ENCODE measurements at regions not wholly inside any gene's neighbourhood (a gene's known extent, or its start where the extent isn't known, plus 50 kb on each side); places are given as distances from the start of the nearest gene placed in this dataset.

DNA sequence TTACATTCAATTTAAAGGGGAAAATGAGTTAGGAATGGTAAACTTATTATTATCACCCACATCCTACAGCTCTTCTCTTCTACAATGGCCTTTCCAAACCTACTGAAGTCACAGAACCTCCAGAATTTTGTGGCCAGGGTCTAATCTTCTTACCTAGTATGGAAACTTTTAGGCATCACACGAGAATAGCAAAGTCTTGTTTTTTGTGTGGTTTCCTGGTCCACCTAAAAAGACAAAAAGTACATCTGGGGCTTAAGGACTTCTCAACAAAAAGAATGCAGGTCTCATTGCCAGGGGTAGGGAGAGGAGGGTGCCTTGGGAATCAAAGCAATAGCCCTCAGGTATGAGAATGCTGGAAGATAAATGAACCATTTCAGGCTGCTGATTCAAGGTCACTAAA is 345.3 kb downstream of the LMX1A start:
- no peak overlapping the region for H3K27ac ChIP-seq (ENCODE audit: low read length)
- no peaks in the 10 kb centered on the region for H3K27me3 ChIP-seq (ENCODE audit: insufficient read depth, low read depth, low read length)
- H3K9me2 ChIP-seq (ENCODE audit: insufficient read depth, low read length): no peaks in the 10 kb centered on the region
- no peaks in the 10 kb centered on the region for H3F3A ChIP-seq (ENCODE audit: insufficient read depth, low read length, poor library complexity, severe bottlenecking)
- no peak overlapping the region for H2AFZ ChIP-seq (ENCODE audit: low read depth, low read length)
- no peak overlapping the region for H3K4me2 ChIP-seq (ENCODE audit: low read length)
- H3K36me3 ChIP-seq (ENCODE audit: insufficient read depth, low read length): no peaks in the 10 kb centered on the region
- TF ChIP-seq CTCF (IDR thresholded peaks at IDR 0.05; ENCODE audit: poor library complexity, severe bottlenecking) (no peak), REST (IDR thresholded peaks at IDR 0.05; ENCODE audit: borderline replicate concordance) (no peak), TAF1 (IDR thresholded peaks at IDR 0.05; ENCODE audit: low read depth) (no peak), RAD21 (conservative IDR thresholded peaks at IDR 0.05) (no peak), SMC3 (conservative IDR thresholded peaks at IDR 0.05; ENCODE audit: poor library complexity) (no peak), EP300 (conservative IDR thresholded peaks at IDR 0.05; ENCODE audit: poor library complexity, severe bottlenecking) (no peak), EZH2 (IDR thresholded peaks at IDR 0.05; ENCODE audit: borderline replicate concordance, insufficient read depth, low read length, poor library complexity, severe bottlenecking) (no peak), MXI1 (conservative IDR thresholded peaks at IDR 0.05; ENCODE audit: poor library complexity, severe bottlenecking) (no peak), POLR2AphosphoS5 (IDR thresholded peaks at IDR 0.05) (no peak)
- H3K9me3 ChIP-seq (ENCODE audit: low read length): no peaks in the 10 kb centered on the region
- no peaks in the 10 kb centered on the region for H3K79me2 ChIP-seq (replicated peaks; ENCODE audit: insufficient read depth, low read length)
- no peaks in the 10 kb centered on the region for H4K20me1 ChIP-seq (ENCODE audit: insufficient read depth)
- H3K9ac ChIP-seq (ENCODE audit: low read length): no peak overlapping the region
- H3K4me3 ChIP-seq (ENCODE audit: low read length): no peak overlapping the region

DNA sequence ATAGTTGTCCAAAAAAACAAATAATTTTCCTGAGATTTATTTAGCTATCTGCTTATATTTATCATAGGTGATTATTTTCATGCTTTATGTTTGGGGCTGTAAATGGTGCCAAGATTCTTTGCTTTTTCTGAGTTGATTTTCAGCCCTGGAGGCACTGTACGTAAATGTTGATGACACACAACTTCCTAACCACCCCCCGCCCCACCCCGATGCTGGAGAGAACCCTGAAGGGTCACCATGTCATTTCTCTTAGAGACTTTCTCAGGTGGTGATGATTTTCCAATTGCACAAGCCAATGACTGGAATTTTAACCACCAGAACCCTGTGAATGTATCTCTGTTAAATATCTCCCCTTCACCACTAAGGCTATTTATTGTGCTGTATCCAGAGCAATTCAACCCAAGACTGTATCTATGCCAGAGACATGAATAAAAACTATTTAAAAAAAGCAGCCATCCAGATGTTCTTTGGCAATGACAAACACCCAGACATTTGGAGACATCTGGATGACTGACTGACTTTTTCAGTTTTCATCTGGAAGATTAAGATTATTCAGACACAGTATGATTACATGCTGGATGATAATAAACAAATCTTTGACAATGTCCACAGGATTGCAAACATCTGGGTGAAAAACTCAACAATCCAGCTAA is 346.0 kb downstream of the LMX1A start:
- no peak overlapping the region for H3K4me2 ChIP-seq (ENCODE audit: low read length)
- H3K27ac ChIP-seq (ENCODE audit: low read length): no peak overlapping the region
- H4K20me1 ChIP-seq (ENCODE audit: insufficient read depth): no peaks in the 10 kb centered on the region
- H3K4me3 ChIP-seq (ENCODE audit: low read length): no peak overlapping the region
- no peaks in the 10 kb centered on the region for H3K9me3 ChIP-seq (ENCODE audit: low read length)
- no peaks in the 10 kb centered on the region for H3K79me2 ChIP-seq (replicated peaks; ENCODE audit: insufficient read depth, low read length)
- no peak for TF ChIP-seq RAD21 (conservative IDR thresholded peaks at IDR 0.05)
- no peak for TF ChIP-seq EZH2 (IDR thresholded peaks at IDR 0.05; ENCODE audit: borderline replicate concordance, insufficient read depth, low read length, poor library complexity, severe bottlenecking)
- no peak for TF ChIP-seq SMC3 (conservative IDR thresholded peaks at IDR 0.05; ENCODE audit: poor library complexity)
- TF ChIP-seq MXI1 (conservative IDR thresholded peaks at IDR 0.05; ENCODE audit: poor library complexity, severe bottlenecking): no peak
- TF ChIP-seq REST (IDR thresholded peaks at IDR 0.05; ENCODE audit: borderline replicate concordance): no peak
- no peak for TF ChIP-seq POLR2AphosphoS5 (IDR thresholded peaks at IDR 0.05)
- H3K27me3 ChIP-seq (ENCODE audit: insufficient read depth, low read depth, low read length): no peaks in the 10 kb centered on the region
- no peaks in the 10 kb centered on the region for H3F3A ChIP-seq (ENCODE audit: insufficient read depth, low read length, poor library complexity, severe bottlenecking)
- no peaks in the 10 kb centered on the region for H3K36me3 ChIP-seq (ENCODE audit: insufficient read depth, low read length)
- H3K9ac ChIP-seq (ENCODE audit: low read length): no peak overlapping the region
- no peaks in the 10 kb centered on the region for H3K9me2 ChIP-seq (ENCODE audit: insufficient read depth, low read length)
- H2AFZ ChIP-seq (ENCODE audit: low read depth, low read length): no peak overlapping the region
